Brain microvascular endothelial cell (primary cell): ENCODE measurements at regions not wholly inside any gene's neighbourhood (a gene's known extent, or its start where the extent isn't known, plus 50 kb on each side); places are given as distances from the start of the nearest gene placed in this dataset.

Experiments used
- DNase-seq: peaks from one replicate; pipeline ENCODE4 v3.0.0-alpha.2; 2020
- H3K27ac ChIP-seq: fragments of 250-450 bp; sonication (Bioruptor Pico); 2 replicates; pipeline ENCODE4 v1.5.1; 2020; ENCODE audit warnings: mild to moderate bottlenecking, moderate library complexity
- H3K27me3 ChIP-seq: fragments of 250-450 bp; sonication (Bioruptor Pico); replicated peaks from 2 replicates; pipeline ENCODE4 v1.5.1; 2020; ENCODE audit warnings: mild to moderate bottlenecking
- H3K36me3 ChIP-seq: fragments of 250-450 bp; sonication (Bioruptor Pico); replicated peaks from 2 replicates; pipeline ENCODE4 v1.5.1; 2020; ENCODE audit warnings: mild to moderate bottlenecking
- H3K4me3 ChIP-seq: 2 replicates; pipeline ENCODE4 v1.5.1; 2011; ENCODE audit warnings: low read depth, mild to moderate bottlenecking, control low read depth, low read length, moderate library complexity
- in situ Hi-C: cut with HindIII; loops from 2 replicates; pipeline ENCODE4 v1.10.0; 2017; ENCODE audit warnings: low sequenced_read_pairs, low pct_ligation_motif_present
- TF ChIP-seq, protein P1 (sequence below): IDR thresholded peaks from 2 replicates; pipeline ENCODE4 v1.5.1; 2011; ENCODE audit warnings: low read depth, mild to moderate bottlenecking, moderate library complexity, low read length, control low read depth, inconsistent platforms; ENCODE audit errors: missing control alignments

DNA sequence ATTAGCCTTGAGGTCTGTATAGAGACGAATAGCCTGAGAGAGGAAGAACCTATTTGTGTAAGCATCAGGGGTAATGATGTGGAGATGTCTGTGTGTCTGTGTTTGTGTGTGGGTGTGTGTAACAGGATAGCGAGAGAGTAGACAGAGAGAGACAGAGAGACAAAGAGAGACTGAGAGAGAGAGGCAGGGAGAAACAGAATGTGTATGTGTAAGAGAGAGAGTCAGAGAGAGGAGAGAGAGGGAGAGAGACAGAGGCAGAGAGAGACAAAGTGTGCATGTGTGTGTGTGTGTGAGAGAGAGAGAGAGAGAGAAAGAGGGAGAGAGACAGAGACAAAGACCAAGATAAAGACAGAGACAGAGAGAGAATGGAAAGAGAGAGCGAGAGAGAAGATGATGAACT is 396.1 kb downstream of the PAX1 start:
- in situ Hi-C loops: no loop called here

GRCh38 chr20:22100686-22101085 is 395.2 kb downstream of the PAX1 start:
- TF ChIP-seq, protein P1, sequence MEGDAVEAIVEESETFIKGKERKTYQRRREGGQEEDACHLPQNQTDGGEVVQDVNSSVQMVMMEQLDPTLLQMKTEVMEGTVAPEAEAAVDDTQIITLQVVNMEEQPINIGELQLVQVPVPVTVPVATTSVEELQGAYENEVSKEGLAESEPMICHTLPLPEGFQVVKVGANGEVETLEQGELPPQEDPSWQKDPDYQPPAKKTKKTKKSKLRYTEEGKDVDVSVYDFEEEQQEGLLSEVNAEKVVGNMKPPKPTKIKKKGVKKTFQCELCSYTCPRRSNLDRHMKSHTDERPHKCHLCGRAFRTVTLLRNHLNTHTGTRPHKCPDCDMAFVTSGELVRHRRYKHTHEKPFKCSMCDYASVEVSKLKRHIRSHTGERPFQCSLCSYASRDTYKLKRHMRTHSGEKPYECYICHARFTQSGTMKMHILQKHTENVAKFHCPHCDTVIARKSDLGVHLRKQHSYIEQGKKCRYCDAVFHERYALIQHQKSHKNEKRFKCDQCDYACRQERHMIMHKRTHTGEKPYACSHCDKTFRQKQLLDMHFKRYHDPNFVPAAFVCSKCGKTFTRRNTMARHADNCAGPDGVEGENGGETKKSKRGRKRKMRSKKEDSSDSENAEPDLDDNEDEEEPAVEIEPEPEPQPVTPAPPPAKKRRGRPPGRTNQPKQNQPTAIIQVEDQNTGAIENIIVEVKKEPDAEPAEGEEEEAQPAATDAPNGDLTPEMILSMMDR: no peak
- no peak overlapping the region for H3K27ac ChIP-seq
- no peaks in the 10 kb centered on the region for H3K27me3 ChIP-seq
- no peak overlapping the region for H3K4me3 ChIP-seq
- no peaks in the 10 kb centered on the region for H3K36me3 ChIP-seq
- in situ Hi-C loops: no loop called here
- DNase-seq: no peak

More for the DNA sequence above, 396.1 kb downstream of the PAX1 start:
- no peak overlapping the region for H3K27ac ChIP-seq
- H3K4me3 ChIP-seq: no peak overlapping the region
- DNase-seq: no peak
- TF ChIP-seq, protein P1: no peak
- H3K36me3 ChIP-seq: no peaks in the 10 kb centered on the region
- no peaks in the 10 kb centered on the region for H3K27me3 ChIP-seq

DNA sequence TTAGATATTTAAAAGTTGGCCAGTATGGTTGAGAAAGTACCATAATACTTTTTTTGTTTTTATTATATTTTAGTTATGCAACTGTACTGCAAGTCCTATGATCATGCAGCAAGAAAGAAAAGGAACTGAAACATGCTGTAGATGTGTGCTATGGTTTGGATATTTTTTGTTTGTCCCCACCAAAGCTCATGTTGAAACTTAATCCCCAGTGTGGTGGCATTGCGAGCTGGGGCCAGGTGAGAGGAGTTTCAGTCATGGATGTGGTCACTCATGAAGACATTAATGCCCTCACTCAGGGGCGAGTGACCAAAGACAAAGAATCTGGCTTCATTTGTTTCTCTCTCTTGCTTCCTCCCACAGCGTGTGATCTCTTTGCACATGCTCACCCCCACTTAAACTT is 393.9 kb downstream of the PAX1 start:
- TF ChIP-seq, protein P1: no peak
- Histone ChIP-seq H3K27me3 (no peaks in the 10 kb centered on the region), H3K4me3 (no peak overlapping the region), H3K36me3 (no peaks in the 10 kb centered on the region), H3K27ac (no peak overlapping the region)
- in situ Hi-C loops: no loop called here
- no peak for DNase-seq

GRCh38 chr20:22098511-22098910 is 393.0 kb downstream of the PAX1 start:
- H3K4me3 ChIP-seq: no peak overlapping the region
- no peak for DNase-seq
- in situ Hi-C loops: no loop called here
- no peaks in the 10 kb centered on the region for H3K27me3 ChIP-seq
- TF ChIP-seq, protein P1: no peak
- no peak overlapping the region for H3K27ac ChIP-seq
- no peaks in the 10 kb centered on the region for H3K36me3 ChIP-seq

DNA sequence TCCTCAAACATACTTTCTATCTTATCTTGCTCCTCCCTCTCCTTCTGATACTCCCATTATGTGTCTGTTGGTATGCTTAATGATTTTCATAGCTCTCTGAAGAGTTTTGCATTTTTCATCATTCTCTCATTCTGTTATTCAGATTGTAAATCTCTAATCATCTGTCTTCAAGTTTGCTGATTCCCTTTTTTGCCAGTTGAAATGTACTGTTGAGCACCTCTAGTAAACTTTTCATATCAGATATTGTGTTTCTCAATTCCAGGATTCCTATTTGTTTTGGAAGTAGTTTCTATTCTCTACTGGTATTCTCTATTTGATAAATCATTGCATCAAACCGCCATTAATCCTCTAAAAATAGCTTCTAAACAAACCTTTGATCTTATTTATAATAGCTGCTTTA is 387.7 kb downstream of the PAX1 start:
- Histone ChIP-seq H3K27ac (no peak overlapping the region), H3K27me3 (no peaks in the 10 kb centered on the region), H3K36me3 (no peaks in the 10 kb centered on the region), H3K4me3 (no peak overlapping the region)
- in situ Hi-C loops: no loop called here
- TF ChIP-seq, protein P1: no peak
- no peak for DNase-seq

- no peak overlapping the region for H3K4me3 ChIP-seq
- no peak for DNase-seq
- TF ChIP-seq, protein P1: no peak
- no peaks in the 10 kb centered on the region for H3K36me3 ChIP-seq
- H3K27ac ChIP-seq: no peak overlapping the region
- in situ Hi-C loops: no loop called here
- no peaks in the 10 kb centered on the region for H3K27me3 ChIP-seq
Observed at GRCh38 chr20:22088882-22089281, 383.4 kb downstream of the PAX1 start.
